K562 (cell line): ENCODE measurements at regions not wholly inside any gene's neighbourhood (a gene's known extent, or its start where the extent isn't known, plus 50 kb on each side); places are given as distances from the start of the nearest gene placed in this dataset.

Source experiments
- ATAC-seq: fragments of 200-7000 bp; cut with Tn5 transposase; 3 replicates; pipeline ENCODE4 v1.9.1; 2020; ENCODE audit warnings: moderate library complexity
- BruUV-seq: library from RNA; stranded (reverse); fragments of 400-500 nt; replicated peaks from 2 replicates; lab custom pipeline; 2021; lab: Mats Ljungman, UMichigan
- CTCF ChIA-PET: fragments of 300-600 bp; formaldehyde crosslinking; extraction: SDS; loops from one replicate; lab custom pipeline; 2021; ENCODE audit warnings: low intra/inter-chr PET ratio; lab: Yijun Ruan, JAX
- POLR2A ChIA-PET: fragments of 300-600, 350-650 bp; sonication (Branson Sonifier 250); formaldehyde crosslinking; extraction: SDS; loops from one replicate; lab custom pipeline; 2021; ENCODE audit warnings: antibody characterized with exemption, inconsistent platforms; lab: Yijun Ruan, JAX
- DNase-seq, 4 experiments: peaks; one replicate each; pipeline versions ENCODE4 v3.0.0 to v3.0.0-alpha.2; 2011 to 2018; ENCODE audit warnings: low spot score in 3 of 4, mixed read lengths in 3 of 4; ENCODE audit errors: extremely low read depth in 1 of 4
- FAIRE-seq: peaks from 2 replicates; lab custom pipeline; 2011; peaks lifted over from hg19 to GRCh38; lab: Jason Lieb, UNC
- H2AFZ ChIP-seq: 2 replicates; pipeline ENCODE4 v1.6.0; 2011; ENCODE audit warnings: low read depth, low read length, control low read depth, inconsistent platforms
- H3K27ac ChIP-seq: fragments of 200-600 bp; 3 replicates; pipeline ENCODE4 v1.8.0; 2011; ENCODE audit warnings: low read depth, mild to moderate bottlenecking, control low read depth, inconsistent platforms, low read length, moderate library complexity, mixed read lengths; ENCODE audit errors: extremely low read depth
- H3K27me3 ChIP-seq, 2 experiments: fragments of 300-600 bp in 1 of 2; 2 replicates in 1 of 2; 3 replicates in 1 of 2; pipeline versions ENCODE4 v1.6.0 to v1.8.0; 2011; ENCODE audit warnings: inconsistent platforms in 2 of 2, low read length in 2 of 2, mild to moderate bottlenecking in 1 of 2, mixed read lengths in 1 of 2, moderate library complexity in 1 of 2; ENCODE audit not compliant: control insufficient read depth in 2 of 2, insufficient read depth in 2 of 2
- H3K36me3 ChIP-seq: fragments of 300-600 bp; 3 replicates; pipeline ENCODE4 v1.8.0; 2011; ENCODE audit warnings: mild to moderate bottlenecking, low read length, inconsistent platforms; ENCODE audit not compliant: control insufficient read depth, insufficient read depth
- H3K4me1 ChIP-seq, 2 experiments: fragments of 200-600 bp in 1 of 2; replicated peaks in 1 of 2; 2 replicates in 1 of 2; 3 replicates in 1 of 2; pipeline versions ENCODE4 v1.5.1 to v1.8.0; 2011; ENCODE audit warnings: inconsistent platforms in 2 of 2, low read length in 2 of 2, mild to moderate bottlenecking in 1 of 2, mixed read lengths in 1 of 2, moderate library complexity in 1 of 2; ENCODE audit not compliant: control insufficient read depth in 2 of 2, insufficient read depth in 2 of 2
- H3K4me2 ChIP-seq: 2 replicates; pipeline ENCODE4 v1.6.1; 2011; ENCODE audit warnings: low read length, control low read depth, inconsistent platforms, mixed read lengths; ENCODE audit not compliant: insufficient read depth
- H3K4me3 ChIP-seq: fragments of 200-600 bp; sonication (generic), shearing (Covaris generic); 2 replicates; pipeline ENCODE4 v1.5.1; 2016; ENCODE audit warnings: control low read depth, inconsistent platforms
- H3K79me2 ChIP-seq: fragments of 200-600 bp; 3 replicates; pipeline ENCODE4 v1.8.0; 2011; ENCODE audit warnings: low read length, inconsistent platforms; ENCODE audit not compliant: control insufficient read depth, insufficient read depth
- H3K9ac ChIP-seq, 2 experiments: 2 replicates each; pipeline versions ENCODE4 v1.6.0 to v1.6.1; 2011; ENCODE audit warnings: low read depth in 2 of 2, low read length in 2 of 2, control low read depth in 1 of 2, inconsistent platforms in 1 of 2, mild to moderate bottlenecking in 1 of 2, mixed read lengths in 1 of 2; ENCODE audit not compliant: insufficient read depth in 1 of 2
- H3K9me1 ChIP-seq: one replicate; pipeline ENCODE4 v1.6.0; 2011; ENCODE audit warnings: inconsistent platforms, mild to moderate bottlenecking, low read length, moderate library complexity; ENCODE audit not compliant: control insufficient read depth, insufficient read depth
- H3K9me3 ChIP-seq: replicated peaks from 2 replicates; pipeline ENCODE4 v1.5.1; 2011; ENCODE audit warnings: low read depth, low read length, inconsistent platforms; ENCODE audit not compliant: control insufficient read depth, insufficient read depth
- H4K20me1 ChIP-seq: replicated peaks from 2 replicates; pipeline ENCODE4 v1.6.1; 2011; ENCODE audit warnings: low read length, inconsistent platforms, mixed read lengths; ENCODE audit not compliant: control insufficient read depth, insufficient read depth
- CTCF ChIP-seq, 3 experiments: IDR thresholded peaks in 2 of 3; conservative IDR thresholded peaks in 1 of 3; 2 replicates each; pipeline ENCODE4 v1.5.1; 2011 to 2012; ENCODE audit warnings: low read length in 3 of 3, mild to moderate bottlenecking in 3 of 3, control low read depth in 2 of 3, improper control_type of control experiment in 1 of 3, inconsistent platforms in 1 of 3, low read depth in 1 of 3, mixed read lengths in 1 of 3, moderate library complexity in 1 of 3; ENCODE audit not compliant: insufficient read depth in 2 of 3
- KDM2B ChIP-seq: fragments of 250-450 bp; sonication (Bioruptor Pico); IDR thresholded peaks from 2 replicates; pipeline ENCODE4 v1.8.0; 2021; ENCODE audit warnings: mild to moderate bottlenecking, moderate library complexity
- MAX ChIP-seq: sonication (generic); formaldehyde crosslinking; IDR thresholded peaks from 2 replicates; pipeline ENCODE4 v1.9.0; 2022; ENCODE audit warnings: mild to moderate bottlenecking, missing genetic modification reagents
- OTX1 ChIP-seq: fragments of 450-650 bp; formaldehyde crosslinking; IDR thresholded peaks from 2 replicates; pipeline ENCODE4 v1.4.0; 2022; ENCODE audit warnings: mild to moderate bottlenecking
- RBM17 ChIP-seq: fragments of 200-400 bp; formaldehyde crosslinking; IDR thresholded peaks from 2 replicates; pipeline ENCODE4 v1.6.1; 2017; ENCODE audit warnings: low read depth, mild to moderate bottlenecking, low read length, borderline replicate concordance
- RFX1 ChIP-seq: fragments of 450-650 bp; IDR thresholded peaks from 2 replicates; pipeline ENCODE4 v1.6.1; 2016; ENCODE audit warnings: mild to moderate bottlenecking, moderate library complexity
- SMARCB1 ChIP-seq: IDR thresholded peaks from 2 replicates; pipeline ENCODE4 v1.6.1; 2011; ENCODE audit warnings: improper control_type of control experiment, low read depth; ENCODE audit not compliant: insufficient read length
- SRSF1 ChIP-seq: fragments of 200-400 bp; formaldehyde crosslinking; IDR thresholded peaks from 2 replicates; pipeline ENCODE4 v1.6.1; 2017; ENCODE audit warnings: mild to moderate bottlenecking, low read depth, low read length, moderate library complexity
- YY1 ChIP-seq, 3 experiments: IDR thresholded peaks; 2 replicates each; pipeline ENCODE4 v1.6.1; 2011; ENCODE audit warnings: low read length in 2 of 3, mild to moderate bottlenecking in 2 of 3, moderate library complexity in 2 of 3, borderline replicate concordance in 1 of 3, control low read depth in 1 of 3, low read depth in 1 of 3; ENCODE audit not compliant: insufficient read depth in 3 of 3, insufficient replicate concordance in 2 of 3, control insufficient read depth in 1 of 3, insufficient read length in 1 of 3; ENCODE audit errors: extremely low read depth in 1 of 3
- ZBTB7A ChIP-seq: IDR thresholded peaks from 2 replicates; pipeline ENCODE4 v1.6.1; 2011; ENCODE audit warnings: low read depth, mild to moderate bottlenecking, low read length, moderate library complexity, borderline replicate concordance; ENCODE audit not compliant: control insufficient read depth
- ZNF184 ChIP-seq: sonication (generic); formaldehyde crosslinking; IDR thresholded peaks from 2 replicates; pipeline ENCODE4 v1.5.0; 2020; ENCODE audit warnings: missing genetic modification reagents
- ZNF282 ChIP-seq: sonication (generic); formaldehyde crosslinking; IDR thresholded peaks from 2 replicates; pipeline ENCODE4 v1.8.1; 2023; ENCODE audit warnings: missing genetic modification reagents
- ZNF77 ChIP-seq: fragments of 250-450 bp; sonication (Bioruptor Pico); IDR thresholded peaks from 2 replicates; pipeline ENCODE4 v1.5.0; 2020
- WGBS: fragments of 100-300 bp; shearing (Covaris generic); methylation state at CpG from one replicate; pipeline ENCODE4 v1.1.6; 2016; ENCODE audit warnings: low coverage, mixed read lengths; ENCODE audit not compliant: insufficient coverage; ENCODE audit errors: missing lambda C conversion rate; 5-methylcytosine and 5-hydroxymethylcytosine counted together
- in situ Hi-C: fragments of 300-500 bp; cut with MboI; formaldehyde crosslinking; loops from 4 replicates; pipeline ENCODE4 v1.15.0; 2018; ENCODE audit warnings: inconsistent platforms, mixed read lengths
- intact Hi-C: fragments of 100-400 bp; cut with micrococcal nuclease; formaldehyde crosslinking; loops from 2 replicates; pipeline ENCODE4 v1.14.2; 2022
- TF ChIP-seq, protein P1 (sequence below): fragments of 250-450 bp; sonication (Bioruptor Pico); IDR thresholded peaks from 2 replicates; pipeline ENCODE4 v1.8.0; 2022; ENCODE audit warnings: moderate library complexity, mild to moderate bottlenecking, inconsistent platforms
- TF ChIP-seq, protein P2 (sequence below), 2 experiments: IDR thresholded peaks; 2 replicates each; pipeline ENCODE4 v1.6.1; 2012; ENCODE audit warnings: improper control_type of control experiment in 2 of 2, low read depth in 2 of 2, low read length in 2 of 2, borderline replicate concordance in 1 of 2

DNA sequence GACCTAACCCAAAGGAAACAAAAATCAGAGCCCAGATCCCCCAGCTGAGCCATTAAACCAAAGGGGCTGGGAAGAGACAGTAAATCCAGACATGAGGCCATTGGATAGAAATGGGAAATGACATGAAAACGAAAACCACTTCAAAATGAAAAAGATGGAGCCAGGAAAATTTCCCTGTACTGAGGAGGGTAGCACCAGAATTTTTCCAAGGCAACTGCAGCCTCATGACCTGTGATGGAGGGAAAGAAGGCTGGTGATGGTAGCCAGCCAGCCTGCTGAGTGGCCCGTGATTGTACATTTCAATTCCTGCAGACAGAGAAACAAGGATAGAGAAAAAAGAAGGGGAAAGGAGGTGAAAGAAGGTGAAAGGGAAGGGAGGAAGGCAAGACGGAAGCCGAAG lies 268.4 kb upstream of the PLET1 start:
- H3K9me1 ChIP-seq, result no peaks in the 10 kb centered on the region
- ChIA-PET CTCF (no interaction called here), POLR2A (no interaction called here)
- no peak overlapping the region for H3K4me3 ChIP-seq
- no peaks in the 10 kb centered on the region for H3K36me3 ChIP-seq
- in situ Hi-C loops (no loop called here), intact Hi-C loops (no loop called here)
- 0% methylated on average over 4 of the region's 4 CpGs for WGBS
- H3K27ac ChIP-seq, result no peak overlapping the region
- no peak overlapping the region for H2AFZ ChIP-seq
- H3K9ac ChIP-seq, result no peak overlapping the region
- no TSS peak for BruUV-seq
- FAIRE-seq, result no peak
- no peaks in the 10 kb centered on the region for H3K9me3 ChIP-seq
- no peaks in the 10 kb centered on the region for H3K79me2 ChIP-seq
- no peak for DNase-seq
- H3K4me2 ChIP-seq, result no peak overlapping the region
- H3K27me3 ChIP-seq, result peaks cover 0 to 15% of the 10 kb centered on the region in 2 experiments; a peak in 2 of 5 replicates
- H3K4me1 ChIP-seq, result no peaks in the 10 kb centered on the region
- no peak for ATAC-seq
- no peaks in the 10 kb centered on the region for H4K20me1 ChIP-seq
- TF ChIP-seq ZNF77 (CRISPR knock-in tag) (no peak), RBM17 (no peak), CTCF (IDR thresholded peaks at IDR 0.05 in 2 of 3, conservative IDR thresholded peaks at IDR 0.05 in 1 of 3; ENCODE audit: insufficient read depth in 2 of 3, low read depth in 1 of 3, low read length in 3 of 3) (no peak), ZNF282 (CRISPR knock-in tag) (no peak), ZNF184 (no peak), SRSF1 (no peak), RFX1 (no peak), OTX1 (CRISPR knock-in tag) (no peak), KDM2B (CRISPR knock-in tag) (no peak), ZBTB7A (no peak), YY1 (IDR thresholded peaks at IDR 0.05; ENCODE audit: borderline replicate concordance in 1 of 3, control insufficient read depth in 1 of 3, extremely low read depth in 1 of 3, insufficient read depth in 3 of 3, insufficient read length in 1 of 3, insufficient replicate concordance in 2 of 3, low read depth in 1 of 3, low read length in 2 of 3) (no peak), MAX (CRISPR knock-in tag) (no peak), SMARCB1 (no peak)
- TF ChIP-seq, protein P1, sequence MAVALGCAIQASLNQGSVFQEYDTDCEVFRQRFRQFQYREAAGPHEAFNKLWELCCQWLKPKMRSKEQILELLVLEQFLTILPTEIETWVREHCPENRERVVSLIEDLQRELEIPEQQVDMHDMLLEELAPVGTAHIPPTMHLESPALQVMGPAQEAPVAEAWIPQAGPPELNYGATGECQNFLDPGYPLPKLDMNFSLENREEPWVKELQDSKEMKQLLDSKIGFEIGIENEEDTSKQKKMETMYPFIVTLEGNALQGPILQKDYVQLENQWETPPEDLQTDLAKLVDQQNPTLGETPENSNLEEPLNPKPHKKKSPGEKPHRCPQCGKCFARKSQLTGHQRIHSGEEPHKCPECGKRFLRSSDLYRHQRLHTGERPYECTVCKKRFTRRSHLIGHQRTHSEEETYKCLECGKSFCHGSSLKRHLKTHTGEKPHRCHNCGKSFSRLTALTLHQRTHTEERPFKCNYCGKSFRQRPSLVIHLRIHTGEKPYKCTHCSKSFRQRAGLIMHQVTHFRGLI (CRISPR knock-in tag), result no peak
- TF ChIP-seq, protein P2, sequence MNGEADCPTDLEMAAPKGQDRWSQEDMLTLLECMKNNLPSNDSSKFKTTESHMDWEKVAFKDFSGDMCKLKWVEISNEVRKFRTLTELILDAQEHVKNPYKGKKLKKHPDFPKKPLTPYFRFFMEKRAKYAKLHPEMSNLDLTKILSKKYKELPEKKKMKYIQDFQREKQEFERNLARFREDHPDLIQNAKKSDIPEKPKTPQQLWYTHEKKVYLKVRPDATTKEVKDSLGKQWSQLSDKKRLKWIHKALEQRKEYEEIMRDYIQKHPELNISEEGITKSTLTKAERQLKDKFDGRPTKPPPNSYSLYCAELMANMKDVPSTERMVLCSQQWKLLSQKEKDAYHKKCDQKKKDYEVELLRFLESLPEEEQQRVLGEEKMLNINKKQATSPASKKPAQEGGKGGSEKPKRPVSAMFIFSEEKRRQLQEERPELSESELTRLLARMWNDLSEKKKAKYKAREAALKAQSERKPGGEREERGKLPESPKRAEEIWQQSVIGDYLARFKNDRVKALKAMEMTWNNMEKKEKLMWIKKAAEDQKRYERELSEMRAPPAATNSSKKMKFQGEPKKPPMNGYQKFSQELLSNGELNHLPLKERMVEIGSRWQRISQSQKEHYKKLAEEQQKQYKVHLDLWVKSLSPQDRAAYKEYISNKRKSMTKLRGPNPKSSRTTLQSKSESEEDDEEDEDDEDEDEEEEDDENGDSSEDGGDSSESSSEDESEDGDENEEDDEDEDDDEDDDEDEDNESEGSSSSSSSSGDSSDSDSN (IDR thresholded peaks at IDR 0.05; ENCODE audit: borderline replicate concordance in 1 of 2, low read depth in 2 of 2, low read length in 2 of 2), result no peak
